ENCODE measurements at regions not wholly inside any gene's neighbourhood (a gene's known extent, or its start where the extent isn't known, plus 50 kb on each side); places are given as distances from the start of the nearest gene placed in this dataset.

GRCh38 chr4:58740897-58741296 lies 1630.7 kb upstream of the IGFBP7 start:
- Histone ChIP-seq H3K9me3 (ENCODE audit: low read length) (no peaks in the 10 kb centered on the region), H3K27me3 (ENCODE audit: control insufficient read depth in 1 of 2, insufficient read depth in 2 of 2, low read length in 2 of 2) (no peaks in the 10 kb centered on the region), H3K4me3 (replicated peaks in 1 of 3; ENCODE audit: insufficient read depth in 1 of 3, low read depth in 2 of 3, low read length in 3 of 3) (no peak overlapping the region), H3K4me1 (ENCODE audit: insufficient read depth, low read length) (no peaks in the 10 kb centered on the region), H2AFZ (ENCODE audit: low read length) (no peak overlapping the region), H3K36me3 (replicated peaks in 1 of 2; ENCODE audit: control insufficient read depth in 1 of 2, insufficient read depth in 2 of 2, low read length in 2 of 2) (no peaks in the 10 kb centered on the region), H3K9ac (ENCODE audit: insufficient read depth, low read depth, low read length) (no peak overlapping the region), H3K4me2 (ENCODE audit: low read depth, low read length) (no peak overlapping the region), H4K20me1 (ENCODE audit: insufficient read depth, low read length) (no peaks in the 10 kb centered on the region), H3K27ac (ENCODE audit: extremely low read length, insufficient read depth, low read length) (no peak overlapping the region), H3K79me2 (ENCODE audit: insufficient read depth, low read length) (no peaks in the 10 kb centered on the region)
- intact Hi-C loops (cut with micrococcal nuclease; ENCODE audit: unreplicated experiment): no loop called here
- no TSS peak for BruUV-seq (replicated peaks)
- ChIA-PET CTCF (ENCODE audit: low intra/inter-chr PET ratio, low total read pairs) (no interaction called here), POLR2A (no interaction called here)
- no peak for ATAC-seq
- no peak for DNase-seq (ENCODE audit: low spot score)
- in situ Hi-C loops (cut with HindIII; ENCODE audit: extremely low pct_ligation_motif_present, low pct_unique_long_range_greater_than_20kb): no loop called here
- FAIRE-seq: no peak
- TF ChIP-seq NCOA5 (CRISPR knock-in tag; IDR thresholded peaks at IDR 0.05) (no peak), SMAD1 (CRISPR knock-in tag; IDR thresholded peaks at IDR 0.05; ENCODE audit: borderline replicate concordance, low read depth) (no peak), ARID2 (CRISPR knock-in tag; IDR thresholded peaks at IDR 0.05; ENCODE audit: borderline replicate concordance) (no peak), MLXIP (CRISPR knock-in tag; IDR thresholded peaks at IDR 0.05; ENCODE audit: borderline replicate concordance) (no peak), TRAFD1 (CRISPR knock-in tag; IDR thresholded peaks at IDR 0.05; ENCODE audit: borderline replicate concordance) (no peak), SIN3A (IDR thresholded peaks at IDR 0.05; ENCODE audit: borderline replicate concordance, low read depth, low read length) (no peak), ETS1 (CRISPR knock-in tag; IDR thresholded peaks at IDR 0.05) (no peak), MLX (CRISPR knock-in tag; IDR thresholded peaks at IDR 0.05) (no peak), ARID4A (CRISPR knock-in tag; IDR thresholded peaks at IDR 0.05; ENCODE audit: borderline replicate concordance) (no peak), ZNF292 (CRISPR knock-in tag; IDR thresholded peaks at IDR 0.05; ENCODE audit: borderline replicate concordance, low read depth) (no peak), ZNF83 (CRISPR knock-in tag; IDR thresholded peaks at IDR 0.05; ENCODE audit: borderline replicate concordance) (no peak), ZBTB44 (CRISPR knock-in tag; IDR thresholded peaks at IDR 0.05) (no peak)

All from HepG2 (cell line).